GM23338 (cell line): ENCODE measurements at regions not wholly inside any gene's neighbourhood (a gene's known extent, or its start where the extent isn't known, plus 50 kb on each side); places are given as distances from the start of the nearest gene placed in this dataset.

ENCODE experiments used
- ATAC-seq: fragments of 200-7000 bp; cut with Tn5 transposase; 3 replicates; pipeline ENCODE4 v1.9.1; 2020
- DNase-seq: peaks from one replicate; pipeline ENCODE4 v3.0.0-alpha.2; 2015; ENCODE audit warnings: low spot score
- H2AFZ ChIP-seq: fragments of 200-600 bp; sonication (generic); 2 replicates; pipeline ENCODE4 v1.8.0; 2016; ENCODE audit warnings: antibody characterized with exemption, mild to moderate bottlenecking, moderate library complexity
- H3F3A ChIP-seq: fragments of 200-600 bp; sonication (generic); replicated peaks from 2 replicates; pipeline ENCODE4 v1.8.0; 2017; ENCODE audit warnings: antibody characterized with exemption, mixed run types, low read depth
- H3K27ac ChIP-seq: fragments of 200-600 bp; sonication (generic); 2 replicates; pipeline ENCODE4 v1.6.1; 2016; ENCODE audit warnings: low read depth
- H3K27me3 ChIP-seq: fragments of 200-600 bp; sonication (generic); 2 replicates; pipeline ENCODE4 v1.8.0; 2016; ENCODE audit warnings: mild to moderate bottlenecking, mixed run types, moderate library complexity; ENCODE audit not compliant: insufficient read depth
- H3K36me3 ChIP-seq: fragments of 200-600 bp; sonication (generic); 2 replicates; pipeline ENCODE4 v1.8.0; 2016; ENCODE audit warnings: mild to moderate bottlenecking; ENCODE audit not compliant: insufficient read depth
- H3K4me1 ChIP-seq: fragments of 200-600 bp; sonication (generic); 2 replicates; pipeline ENCODE4 v1.8.0; 2016; ENCODE audit warnings: mild to moderate bottlenecking, moderate library complexity; ENCODE audit not compliant: insufficient read depth
- H3K4me2 ChIP-seq: fragments of 200-600 bp; sonication (generic); 2 replicates; pipeline ENCODE4 v1.7.1; 2017; ENCODE audit warnings: mixed run types
- H3K4me3 ChIP-seq: fragments of 200-600 bp; sonication (generic); 2 replicates; pipeline ENCODE4 v1.6.1; 2016; ENCODE audit warnings: mixed run types
- H3K79me2 ChIP-seq: fragments of 200-600 bp; sonication (generic); replicated peaks from 2 replicates; pipeline ENCODE4 v1.8.0; 2017; ENCODE audit warnings: mild to moderate bottlenecking; ENCODE audit not compliant: insufficient read depth
- H3K9me2 ChIP-seq: fragments of 200-600 bp; sonication (generic); 2 replicates; pipeline ENCODE4 v1.8.0; 2017; ENCODE audit not compliant: insufficient read depth
- H4K20me1 ChIP-seq: fragments of 200-600 bp; sonication (generic); replicated peaks from 2 replicates; pipeline ENCODE4 v1.8.0; 2017; ENCODE audit warnings: mild to moderate bottlenecking; ENCODE audit not compliant: insufficient read depth
- H3K27ac Mint-ChIP-seq: 2 replicates; pipeline ENCODE4 v1.8.0; 2020; ENCODE audit warnings: inconsistent platforms, mild to moderate bottlenecking, moderate library complexity, mixed read lengths
- H3K27me3 Mint-ChIP-seq: 3 replicates; pipeline ENCODE4 v1.8.0; 2022; ENCODE audit warnings: low read depth, mild to moderate bottlenecking, moderate library complexity, mixed read lengths, inconsistent platforms; ENCODE audit not compliant: insufficient read depth, poor library complexity
- H3K36me3 Mint-ChIP-seq: 3 replicates; pipeline ENCODE4 v1.8.0; 2021; ENCODE audit warnings: low read depth, mild to moderate bottlenecking, inconsistent platforms, moderate library complexity, mixed read lengths
- H3K4me1 Mint-ChIP-seq: 3 replicates; pipeline ENCODE4 v1.8.0; 2020; ENCODE audit warnings: mild to moderate bottlenecking, inconsistent platforms, mixed read lengths
- H3K4me3 Mint-ChIP-seq: 3 replicates; pipeline ENCODE4 v1.8.0; 2021; ENCODE audit warnings: moderate library complexity, mild to moderate bottlenecking, inconsistent platforms, mixed read lengths
- H3K9me3 Mint-ChIP-seq: 3 replicates; pipeline ENCODE4 v1.8.0; 2020; ENCODE audit warnings: moderate library complexity, mild to moderate bottlenecking, inconsistent platforms, mixed read lengths
- CREB1 ChIP-seq: fragments of 250-450 bp; sonication (Bioruptor Pico); IDR thresholded peaks from 2 replicates; pipeline ENCODE4 v1.5.0; 2020; ENCODE audit warnings: low read depth, mild to moderate bottlenecking, moderate library complexity
- CTCF ChIP-seq, 2 experiments: fragments of 200-600 bp in 1 of 2; sonication (generic) in 1 of 2; conservative IDR thresholded peaks; 2 replicates each; pipeline versions ENCODE4 v1.5.1 to v1.6.1; 2016 to 2017; ENCODE audit warnings: antibody characterized with exemption in 2 of 2, low read depth in 2 of 2, mild to moderate bottlenecking in 2 of 2, moderate library complexity in 1 of 2
- POLR2AphosphoS5 ChIP-seq: IDR thresholded peaks from 2 replicates; pipeline ENCODE4 v1.6.1; 2016; ENCODE audit warnings: antibody characterized with exemption, low read depth
- STAT1 ChIP-seq: IDR thresholded peaks from one replicate; pipeline ENCODE4 v1.6.1; 2016; ENCODE audit warnings: antibody characterized with exemption; ENCODE audit not compliant: unreplicated experiment
- ZNF114 ChIP-seq: fragments of 250-450 bp; sonication (Bioruptor Pico); IDR thresholded peaks from 2 replicates; pipeline ENCODE4 v1.5.0; 2020; ENCODE audit warnings: mild to moderate bottlenecking, moderate library complexity
- ZNF331 ChIP-seq: fragments of 250-450 bp; sonication (Bioruptor Pico); IDR thresholded peaks from 2 replicates; pipeline ENCODE4 v1.5.0; 2020; ENCODE audit warnings: low read depth, mild to moderate bottlenecking, moderate library complexity
- ZNF462 ChIP-seq: fragments of 250-450 bp; sonication (Bioruptor Pico); IDR thresholded peaks from 2 replicates; pipeline ENCODE4 v1.5.0; 2020; ENCODE audit warnings: mild to moderate bottlenecking, moderate library complexity

- no peaks in the 10 kb centered on the region for H3K36me3 ChIP-seq
- ATAC-seq (no peak), DNase-seq (no peak)
- TF ChIP-seq POLR2AphosphoS5 (no peak), ZNF114 (CRISPR knock-in tag) (no peak), ZNF331 (CRISPR knock-in tag) (no peak), ZNF462 (CRISPR knock-in tag) (no peak), CTCF (conservative IDR thresholded peaks at IDR 0.05; ENCODE audit: low read depth in 2 of 2) (no peak), CREB1 (CRISPR knock-in tag) (no peak), STAT1 (no peak)
- H3F3A ChIP-seq: no peaks in the 10 kb centered on the region
- no peaks in the 10 kb centered on the region for H4K20me1 ChIP-seq
- no peaks in the 10 kb centered on the region for H3K27me3 ChIP-seq
- Mint-ChIP-seq H3K4me1 (peaks cover 14% of the 10 kb centered on the region; the same call in 2 of the 3 replicates), H3K9me3 (no peaks in the 10 kb centered on the region), H3K4me3 (no peak overlapping the region), H3K27me3 (peaks cover 3% of the 10 kb centered on the region), H3K27ac (no peak overlapping the region), H3K36me3 (no peaks in the 10 kb centered on the region)
- no peaks in the 10 kb centered on the region for H3K9me2 ChIP-seq
- no peaks in the 10 kb centered on the region for H3K79me2 ChIP-seq
- peaks cover 8% of the 10 kb centered on the region for H3K4me1 ChIP-seq
- no peak overlapping the region for H3K27ac ChIP-seq
- no peak overlapping the region for H3K4me3 ChIP-seq
- no peak overlapping the region for H2AFZ ChIP-seq
- H3K4me2 ChIP-seq: no peak overlapping the region
Observed at GRCh38 chr10:9214618-9215017, 1160.1 kb downstream of the GATA3 start.
